ENCODE measurements at regions not wholly inside any gene's neighbourhood (a gene's known extent, or its start where the extent isn't known, plus 50 kb on each side); places are given as distances from the start of the nearest gene placed in this dataset.
A peak's percentile ranks its signal among the peaks of the same experiment; 100 is the strongest.

DNA sequence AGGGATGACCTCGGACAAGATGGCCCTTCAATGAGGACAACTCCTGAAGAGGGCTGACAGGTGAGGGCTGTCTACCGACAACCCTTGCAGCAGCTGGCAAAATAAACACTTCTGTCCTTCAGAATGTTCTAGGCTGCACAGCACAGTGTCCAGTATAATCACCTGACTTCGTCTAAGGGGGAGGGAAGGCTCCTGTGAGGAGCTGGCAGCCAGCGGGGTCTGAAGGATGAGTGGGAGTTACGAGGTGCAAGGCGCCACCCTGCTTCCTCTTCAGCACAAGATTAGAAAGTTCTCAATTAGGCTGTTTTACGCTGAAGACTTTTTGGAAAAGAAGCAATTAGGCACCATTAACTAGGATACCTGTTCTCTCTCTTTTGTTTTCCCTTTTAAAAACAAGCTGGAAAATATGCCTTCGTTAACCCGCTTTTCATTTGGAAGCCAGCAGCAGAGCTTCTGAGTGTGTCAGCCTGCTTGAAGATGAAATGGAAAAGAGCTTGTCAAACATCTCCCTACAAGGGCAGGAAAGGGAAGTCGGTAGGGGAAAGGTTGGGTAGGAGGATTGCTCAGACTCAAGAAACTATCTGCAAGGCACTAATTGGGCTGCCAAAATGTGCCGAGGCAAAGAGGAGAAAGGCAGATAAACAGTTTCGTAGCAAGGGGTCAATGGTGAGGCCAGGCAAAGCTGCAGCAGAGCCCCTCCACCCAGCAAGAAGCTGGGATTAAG, 592.2 kb upstream of the CADM1 start:
- DNase-seq: no peak

- no peak for DNase-seq
Measured at GRCh38 chr11:116093481-116094270, 589.5 kb upstream of the CADM1 start.

- DNase-seq: no peak
Measured at GRCh38 chr11:116093065-116093464, 588.9 kb upstream of the CADM1 start.

- no peak for DNase-seq
Measured at GRCh38 chr11:116086426-116086825, 582.2 kb upstream of the CADM1 start.

GRCh38 chr11:116085031-116085635, 580.9 kb upstream of the CADM1 start:
- no peak for DNase-seq

DNA sequence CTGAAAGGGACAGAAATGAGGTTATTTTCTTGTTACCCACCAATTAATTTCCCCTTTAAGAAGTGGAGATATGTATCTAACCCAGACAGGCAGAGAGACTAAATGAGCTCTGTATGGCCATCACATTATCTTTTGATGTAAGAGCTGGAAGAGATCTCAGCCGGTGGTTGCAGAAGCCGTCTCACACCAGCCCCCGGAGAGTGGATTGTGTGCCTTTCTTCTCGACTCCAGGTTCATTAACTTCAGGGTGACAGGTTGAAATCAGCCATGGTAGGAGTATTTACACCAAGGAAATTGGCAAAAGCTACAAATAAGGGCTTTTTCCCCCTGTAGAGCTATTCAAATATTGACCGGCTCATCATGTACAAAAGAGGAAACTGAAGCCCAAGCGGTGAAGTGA, 580.3 kb upstream of the CADM1 start:
- no peak for DNase-seq

DNA sequence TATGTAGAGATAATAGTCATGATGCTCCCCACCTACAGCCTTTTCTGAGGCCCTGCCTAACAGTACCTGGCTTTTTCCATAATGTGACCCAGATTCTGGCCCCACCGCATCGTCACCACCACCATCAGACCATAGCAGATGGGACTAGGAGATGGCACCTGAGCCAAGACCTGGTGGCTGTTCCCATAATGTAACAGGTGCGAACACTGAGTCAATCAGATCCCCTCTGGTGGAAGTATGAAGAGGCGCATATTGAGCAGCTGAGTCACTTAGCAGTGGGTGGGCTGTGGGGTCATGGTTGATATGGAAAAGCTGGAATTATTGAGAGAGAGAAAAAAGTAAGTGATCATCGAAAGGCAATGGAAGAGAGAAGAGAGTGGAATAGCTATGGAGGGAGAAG, 578.0 kb upstream of the CADM1 start:
- DNase-seq: no peak

GRCh38 chr11:116079580-116079979, 575.4 kb upstream of the CADM1 start:
- DNase-seq: no peak

GRCh38 chr11:116078101-116078591, 573.9 kb upstream of the CADM1 start:
- DNase-seq: peak; percentile 42

DNA sequence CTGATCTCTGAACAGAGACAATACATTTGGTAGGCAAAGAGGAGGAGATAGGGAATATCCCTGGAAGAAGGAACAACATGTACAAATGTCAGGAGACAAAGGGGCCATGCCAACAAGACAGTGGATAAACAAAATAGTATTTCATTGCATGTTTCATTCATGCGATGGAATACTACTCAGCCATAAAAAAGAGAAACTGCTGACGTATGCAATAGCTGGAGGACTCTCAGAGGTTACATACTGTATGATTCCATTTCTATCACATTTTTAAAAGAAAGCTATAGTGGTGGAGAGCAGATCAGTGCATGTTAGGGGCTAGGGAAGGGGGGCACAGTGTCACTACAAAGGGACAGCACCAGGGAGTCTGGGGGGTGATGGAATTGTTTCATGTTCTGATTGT, 572.9 kb upstream of the CADM1 start:
- DNase-seq: no peak

DNA sequence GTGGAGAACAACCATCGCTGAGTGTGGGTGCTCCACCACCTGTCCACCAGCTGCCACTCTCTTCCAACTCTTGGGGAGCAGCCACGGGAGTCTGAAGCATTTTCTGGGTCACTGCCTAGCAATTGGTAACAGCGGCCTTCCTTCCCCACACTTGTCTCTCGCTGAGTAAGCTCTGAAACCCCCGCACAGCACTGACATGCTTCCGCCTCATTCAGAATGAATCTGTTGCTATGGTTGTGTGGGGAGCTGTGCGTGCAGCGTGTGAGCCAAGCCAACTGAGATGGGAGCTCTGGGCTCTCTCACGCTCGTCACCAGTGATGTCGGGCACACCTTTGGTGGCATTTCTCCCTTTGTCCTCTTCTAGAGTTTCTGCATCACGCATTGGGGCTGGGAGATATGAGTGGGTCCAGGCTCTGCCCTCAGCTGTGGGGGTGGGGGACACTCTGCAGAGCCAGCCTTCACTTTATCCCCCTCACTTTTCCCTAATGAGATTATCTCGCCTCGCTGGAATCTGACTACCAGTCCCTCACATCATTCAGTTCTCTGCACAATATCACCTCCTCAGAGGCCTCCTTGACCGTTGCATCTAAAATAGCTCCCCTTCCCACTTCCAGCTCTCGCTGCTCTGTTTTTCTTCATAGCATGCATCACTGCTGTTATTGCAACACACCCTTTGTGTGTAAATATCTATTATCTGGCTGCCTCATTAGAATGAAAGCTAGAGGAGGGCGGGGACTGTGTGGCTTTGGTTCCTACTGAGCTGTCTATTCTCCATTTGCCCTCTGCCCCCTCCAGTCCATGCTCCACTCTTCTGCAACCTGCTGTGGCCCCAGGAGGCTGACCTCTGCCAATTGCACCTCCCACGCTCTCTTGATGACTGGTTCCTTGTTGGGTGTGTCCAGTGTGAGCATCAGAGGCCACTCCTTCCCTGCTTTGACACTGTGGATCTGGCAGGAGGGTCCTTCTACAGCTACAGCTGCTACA, 569.9 kb upstream of the CADM1 start:
- DNase-seq: peak; percentile 7

DNA sequence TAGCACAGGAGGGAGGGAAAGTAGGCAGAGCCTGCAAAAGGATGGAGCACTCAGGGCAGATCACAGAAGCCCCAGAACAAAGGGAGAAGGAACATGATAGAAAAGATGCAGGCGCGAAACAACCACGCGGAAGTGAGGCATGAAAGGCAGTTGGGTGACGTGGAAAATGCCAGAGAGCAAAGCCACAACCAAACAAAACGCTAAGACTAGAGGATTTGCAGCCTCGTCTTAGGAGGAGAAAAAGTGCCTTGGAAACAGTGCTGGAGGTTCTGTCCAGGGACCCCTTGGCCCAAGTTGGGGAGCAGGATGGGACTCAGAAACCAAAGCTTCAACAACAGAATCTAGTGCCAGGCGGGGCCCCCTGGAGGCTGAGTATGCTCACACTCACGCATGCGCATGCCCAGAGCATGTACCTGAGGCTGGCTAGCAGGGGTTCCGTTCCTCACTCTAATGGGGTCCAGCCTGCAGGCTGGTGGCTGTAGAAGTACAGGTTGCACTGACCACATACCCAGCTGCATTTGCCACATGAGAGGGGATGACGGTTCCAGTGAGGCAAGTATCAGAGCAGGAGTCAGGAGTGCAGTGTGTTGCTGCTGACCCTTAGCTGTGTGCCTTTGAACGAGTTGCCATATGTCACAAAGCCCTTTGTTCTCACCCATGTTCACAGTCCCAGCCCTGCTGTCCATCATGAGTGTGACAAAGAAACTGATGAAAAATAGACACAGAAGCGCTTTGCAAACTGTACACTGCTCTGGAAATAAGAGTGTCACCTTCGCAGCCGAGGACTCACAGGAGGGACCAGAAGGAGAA, 568.6 kb upstream of the CADM1 start:
- DNase-seq: no peak

DNA sequence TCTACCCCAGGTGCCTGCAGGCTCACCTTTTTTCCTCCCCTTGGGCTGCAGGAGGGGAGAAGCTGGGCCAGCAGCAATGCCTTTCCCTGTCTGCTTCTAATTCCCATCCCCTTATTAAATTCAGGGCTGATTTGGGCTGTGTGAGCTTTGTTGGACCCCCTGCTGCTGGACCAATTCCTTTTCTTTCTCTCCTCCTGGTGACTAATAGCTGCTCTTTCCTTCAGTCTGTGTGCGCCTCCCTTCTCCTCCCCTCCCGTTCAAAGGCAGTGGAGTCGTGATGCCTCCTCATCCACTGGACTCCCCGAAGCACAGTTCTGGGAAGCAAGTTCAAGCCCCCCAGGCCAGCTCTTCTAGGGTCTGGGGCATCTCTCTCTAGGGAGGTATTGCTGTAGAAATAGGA, 567.9 kb upstream of the CADM1 start:
- DNase-seq: no peak

DNA sequence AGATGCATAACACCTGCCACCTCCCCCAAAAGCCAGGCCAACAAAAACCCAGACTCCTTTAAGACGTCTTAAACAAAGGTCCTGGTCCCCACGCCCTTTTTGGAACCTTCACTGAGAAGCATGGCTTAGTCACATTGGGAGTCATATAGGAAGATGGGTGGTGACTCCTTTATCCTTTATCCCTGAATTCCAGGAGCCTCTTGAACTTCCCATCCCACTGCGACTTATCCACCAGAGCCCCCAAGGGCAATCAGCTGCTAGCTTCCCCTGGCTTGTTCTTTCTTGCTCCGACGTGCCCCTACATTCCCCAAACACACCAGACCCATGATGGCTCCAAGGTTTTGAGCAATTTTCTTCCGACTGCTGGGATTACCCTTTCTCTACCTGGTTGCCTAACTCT, 567.0 kb upstream of the CADM1 start:
- DNase-seq: no peak

- DNase-seq: no peak
Measured at GRCh38 chr11:116070520-116070919, 566.3 kb upstream of the CADM1 start.

DNA sequence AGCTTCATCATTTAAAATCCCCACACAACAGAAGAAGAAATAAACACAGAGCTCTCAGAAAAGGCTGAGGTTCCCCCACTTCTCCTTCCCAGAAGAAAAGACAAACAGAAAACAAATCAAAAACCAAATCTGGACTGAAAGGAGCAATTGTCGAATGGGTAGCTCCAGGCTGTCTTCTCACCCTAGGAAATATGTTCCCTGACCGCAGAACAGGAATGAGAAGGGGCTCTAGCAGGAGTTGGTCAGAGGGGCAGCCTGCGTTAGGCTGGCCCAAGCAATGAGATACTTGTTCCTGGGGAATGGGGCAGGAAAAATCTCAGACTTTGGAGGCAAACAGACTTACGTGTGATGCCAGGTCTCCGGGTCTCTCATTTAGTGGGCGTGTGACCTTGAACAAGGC, 562.6 kb upstream of the CADM1 start:
- DNase-seq: no peak

GRCh38 chr11:116065986-116066385, 561.8 kb upstream of the CADM1 start:
- no peak for DNase-seq

DNA sequence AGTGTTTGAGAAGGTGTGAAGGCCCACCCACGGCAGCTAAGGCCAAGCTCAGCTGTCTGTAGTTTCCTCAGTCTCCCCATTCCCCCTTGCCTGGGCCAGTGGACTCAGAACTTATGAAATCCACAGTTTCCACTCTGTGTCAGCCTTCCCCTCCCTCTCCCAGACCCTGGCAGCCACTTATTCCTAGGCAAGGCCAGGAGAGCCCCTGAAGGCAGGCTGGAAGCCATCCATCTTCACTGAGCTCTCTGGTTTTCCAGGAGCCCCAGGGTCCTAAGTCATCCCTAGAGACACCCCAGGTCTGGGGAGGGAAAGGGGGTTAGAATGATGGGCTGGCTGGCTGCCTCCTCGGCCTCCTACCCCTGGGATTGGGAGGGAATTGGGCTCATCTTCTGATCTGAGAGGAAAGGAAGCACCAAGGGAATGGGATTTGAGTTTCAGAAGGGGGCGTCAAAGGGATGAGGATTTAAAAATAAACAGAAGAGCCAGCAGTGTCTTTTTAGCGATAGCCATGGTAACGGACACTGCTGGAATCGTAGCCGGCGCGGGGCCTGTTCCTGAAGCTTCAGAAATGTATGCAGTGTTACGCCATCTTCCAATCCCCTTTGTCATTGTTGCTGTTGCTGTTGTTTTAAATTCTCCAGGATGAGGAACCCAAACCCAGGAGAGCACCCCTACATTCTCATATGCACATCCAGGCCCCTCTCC, 561.1 kb upstream of the CADM1 start:
- no peak for DNase-seq

DNA sequence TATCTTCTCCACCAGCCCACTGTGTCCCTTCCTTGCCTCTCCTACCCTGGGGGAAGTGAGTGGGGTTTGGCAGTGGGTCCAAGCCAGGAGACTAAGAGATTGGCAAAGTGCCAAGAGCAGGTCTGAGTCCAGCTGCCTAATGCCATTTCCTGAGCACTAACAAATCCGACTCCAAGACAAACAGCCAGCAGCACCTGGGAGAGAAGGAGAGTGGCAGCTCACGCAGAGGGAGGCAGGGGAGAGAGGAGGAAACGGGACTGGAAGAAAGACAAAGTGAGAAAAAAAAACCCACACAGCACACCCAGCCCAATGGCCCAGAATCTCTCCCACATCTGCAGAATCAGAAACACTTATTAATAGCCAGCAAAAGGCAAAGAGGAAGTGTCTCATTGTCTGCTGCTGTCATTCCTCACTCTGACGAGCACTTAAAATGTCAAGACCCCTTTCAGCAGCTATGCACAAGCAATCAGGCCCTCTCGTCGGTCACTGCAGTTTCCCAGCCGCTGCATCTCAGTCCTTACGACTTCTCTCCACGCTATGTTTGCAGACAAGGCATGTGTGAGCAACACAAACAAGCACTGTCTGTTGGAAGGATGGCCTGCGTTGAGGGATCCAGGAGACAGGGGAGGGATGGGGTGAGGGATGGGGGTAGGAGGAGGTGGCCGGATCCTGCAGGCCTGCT, 558.4 kb upstream of the CADM1 start:
- DNase-seq: no peak

GRCh38 chr11:116062129-116062489, 557.9 kb upstream of the CADM1 start:
- DNase-seq: no peak

- no peak for DNase-seq
Measured at GRCh38 chr11:116061322-116061721, 557.1 kb upstream of the CADM1 start.

Data from NCI-H524 treated with DMSO at 0.1 percent for 48 hours (cell line).